CD4-positive, CD25-positive, alpha-beta regulatory T cell (primary cell): ENCODE measurements at regions not wholly inside any gene's neighbourhood (a gene's known extent, or its start where the extent isn't known, plus 50 kb on each side); places are given as distances from the start of the nearest gene placed in this dataset.

ENCODE experiments used
- ATAC-seq, 2 donors: fragments of 150-1000 bp; cut with Tn5 transposase; one replicate each; pipeline ENCODE4 v1.10.0; 2021; ENCODE audit warnings: low read depth in 2 of 2, moderate number of reproducible peaks in 2 of 2, moderate library complexity in 1 of 2
- DNase-seq, 3 donors: peaks; one replicate each; pipeline versions ENCODE4 v3.0.0 to v3.0.0-alpha.2; 2012 to 2022; ENCODE audit warnings: mixed read lengths in 1 of 3
- H3K27ac ChIP-seq: one replicate; pipeline ENCODE4 v1.7.0; 2013; ENCODE audit warnings: mild to moderate bottlenecking, low read length; ENCODE audit not compliant: insufficient read depth, poor library complexity, severe bottlenecking
- H3K27me3 ChIP-seq: one replicate; pipeline ENCODE4 v1.7.0; 2013; ENCODE audit warnings: low read length; ENCODE audit not compliant: control insufficient read depth, insufficient read depth
- H3K36me3 ChIP-seq: one replicate; pipeline ENCODE4 v1.7.0; 2013; ENCODE audit warnings: mild to moderate bottlenecking, low read length, moderate library complexity; ENCODE audit not compliant: control insufficient read depth, insufficient read depth
- H3K4me1 ChIP-seq: 2 replicates; pipeline ENCODE4 v1.7.0; 2013; ENCODE audit warnings: mild to moderate bottlenecking, low read length; ENCODE audit not compliant: insufficient read depth, control insufficient read depth, poor library complexity, severe bottlenecking
- H3K4me3 ChIP-seq: one replicate; pipeline ENCODE4 v1.7.0; 2013; ENCODE audit warnings: low read depth, mild to moderate bottlenecking, low read length, moderate library complexity
- H3K9me3 ChIP-seq, 2 experiments: 1 replicate in 1 of 2; 2 replicates in 1 of 2; pipeline ENCODE4 v1.7.0; 2013; ENCODE audit warnings: low read length in 2 of 2, mild to moderate bottlenecking in 1 of 2, moderate library complexity in 1 of 2; ENCODE audit not compliant: control insufficient read depth in 2 of 2
- H3K27ac Mint-ChIP-seq, 3 donors: one replicate each; pipeline ENCODE4 v1.8.0; 2020 to 2022; ENCODE audit warnings: mild to moderate bottlenecking in 3 of 3, mixed read lengths in 3 of 3, moderate library complexity in 2 of 3
- H3K27me3 Mint-ChIP-seq: one replicate; pipeline ENCODE4 v1.8.0; 2022; ENCODE audit warnings: mild to moderate bottlenecking, mixed read lengths
- H3K36me3 Mint-ChIP-seq: one replicate; pipeline ENCODE4 v1.8.0; 2020; ENCODE audit warnings: mixed read lengths
- H3K4me1 Mint-ChIP-seq, 4 donors: one replicate each; pipeline ENCODE4 v1.8.0; 2020 to 2022; ENCODE audit warnings: mixed read lengths in 4 of 4, mild to moderate bottlenecking in 1 of 4
- H3K4me3 Mint-ChIP-seq, 4 donors: one replicate each; pipeline ENCODE4 v1.8.0; 2020 to 2022; ENCODE audit warnings: mild to moderate bottlenecking in 4 of 4, mixed read lengths in 4 of 4, moderate library complexity in 3 of 4
- H3K9me3 Mint-ChIP-seq, 7 donors: one replicate each; pipeline ENCODE4 v1.8.0; 2020 to 2022; ENCODE audit warnings: mixed read lengths in 7 of 7, mild to moderate bottlenecking in 3 of 7, moderate library complexity in 2 of 7

DNA sequence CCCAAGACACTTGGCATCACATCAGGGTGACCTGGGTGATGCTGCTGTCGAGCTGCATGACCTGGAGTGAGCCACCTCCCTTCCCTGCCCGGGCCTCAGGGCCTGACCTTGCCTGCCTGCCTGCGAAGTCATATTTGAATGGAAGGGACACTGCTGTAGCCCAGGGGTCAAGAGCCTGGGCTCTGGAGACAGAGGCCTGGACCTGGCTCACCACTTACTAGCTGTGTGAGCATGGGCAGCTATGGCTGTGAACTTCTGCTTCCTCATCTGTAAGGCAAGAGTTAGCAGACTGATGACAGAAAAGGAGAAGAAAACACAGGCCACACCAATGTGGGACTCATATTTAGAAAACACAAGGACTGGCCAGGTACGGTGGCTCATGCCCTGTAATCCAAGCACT lies 118.7 kb downstream of the ZFP36L2 start:
- no peak for DNase-seq
- Mint-ChIP-seq H3K4me1 (peaks cover 0 to 5% (median under 1%) of the 10 kb centered on the region in 4 donors), H3K36me3 (no peaks in the 10 kb centered on the region), H3K27me3 (no peaks in the 10 kb centered on the region), H3K9me3 (peaks cover 0 to 5% (median 0%) of the 10 kb centered on the region in 7 donors), H3K27ac (peak overlapping the region in 2 of 3 donors; percentile 30 to 36), H3K4me3 (no peak overlapping the region)
- H3K27ac ChIP-seq = no peak overlapping the region
- H3K4me1 ChIP-seq = no peaks in the 10 kb centered on the region
- no peak for ATAC-seq
- H3K36me3 ChIP-seq = no peaks in the 10 kb centered on the region
- H3K9me3 ChIP-seq = no peaks in the 10 kb centered on the region
- no peaks in the 10 kb centered on the region for H3K27me3 ChIP-seq
- no peak overlapping the region for H3K4me3 ChIP-seq

DNA sequence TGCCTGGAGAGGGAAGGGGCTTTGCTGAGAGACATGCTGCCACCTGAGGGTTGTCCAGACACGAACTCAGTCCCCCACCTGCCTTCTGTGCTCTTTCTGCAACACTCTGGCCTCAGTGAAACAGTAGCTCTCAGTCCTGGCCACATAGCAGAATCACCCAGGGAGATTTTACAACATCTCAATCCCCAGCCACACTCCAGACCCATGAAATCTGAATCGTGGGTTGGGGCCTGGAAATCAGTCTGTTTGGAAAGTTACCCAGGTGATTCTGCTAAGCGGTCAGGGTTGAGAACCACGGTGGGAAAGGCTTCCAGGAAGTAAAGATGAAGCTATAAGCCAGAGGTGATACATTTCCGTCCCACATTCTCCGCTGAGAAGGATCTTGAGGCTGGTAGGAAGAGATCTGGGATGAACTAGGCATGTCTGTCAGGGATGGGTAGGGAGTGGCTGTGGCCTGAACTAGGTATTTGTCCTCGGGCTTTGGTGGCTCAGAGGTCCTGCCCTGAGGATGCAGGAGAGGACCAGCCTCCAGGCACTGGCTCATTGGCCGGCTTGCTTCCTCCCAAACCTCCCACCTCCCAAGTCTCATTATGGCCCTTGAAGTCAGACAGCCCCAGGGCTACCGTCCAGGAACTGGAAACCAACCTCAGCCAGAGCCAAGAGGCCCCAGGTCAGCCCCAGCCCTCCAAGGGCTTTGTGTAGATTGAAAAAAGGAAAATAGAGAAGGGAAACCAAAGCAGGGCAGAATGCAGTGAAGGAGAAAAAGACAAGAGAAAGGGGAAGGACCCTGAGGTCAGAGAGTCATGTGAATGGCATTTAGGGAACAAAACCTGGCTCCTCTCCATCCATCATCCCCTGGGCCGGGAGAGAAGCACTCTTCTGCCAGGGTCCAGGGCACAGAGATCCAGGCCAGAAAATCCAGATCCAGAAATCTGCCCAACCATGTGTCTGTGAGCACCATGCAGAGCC lies 119.6 kb downstream of the ZFP36L2 start:
- H3K36me3 ChIP-seq = no peaks in the 10 kb centered on the region
- Mint-ChIP-seq H3K9me3 (peaks cover 0 to 5% (median 0%) of the 10 kb centered on the region in 7 donors), H3K4me1 (peaks cover 0 to 5% (median under 1%) of the 10 kb centered on the region in 4 donors), H3K27me3 (no peaks in the 10 kb centered on the region), H3K27ac (peak overlapping the region in 2 of 3 donors; percentile 63 to 67), H3K36me3 (no peaks in the 10 kb centered on the region), H3K4me3 (no peak overlapping the region)
- DNase-seq (no peak), ATAC-seq (peak in 1 of 2 donors; percentile 24)
- H3K27me3 ChIP-seq = no peaks in the 10 kb centered on the region
- no peak overlapping the region for H3K4me3 ChIP-seq
- no peaks in the 10 kb centered on the region for H3K4me1 ChIP-seq
- H3K27ac ChIP-seq = no peak overlapping the region
- H3K9me3 ChIP-seq = no peaks in the 10 kb centered on the region

- Mint-ChIP-seq H3K36me3 (no peaks in the 10 kb centered on the region), H3K27ac (peak overlapping the region in 1 of 3 donors; percentile 31), H3K4me3 (no peak overlapping the region), H3K9me3 (peaks cover 0 to 5% (median 0%) of the 10 kb centered on the region in 7 donors), H3K4me1 (peaks cover 0 to 5% (median under 1%) of the 10 kb centered on the region in 4 donors), H3K27me3 (no peaks in the 10 kb centered on the region)
- ATAC-seq (no peak), DNase-seq (no peak)
- Histone ChIP-seq H3K36me3 (no peaks in the 10 kb centered on the region), H3K27me3 (no peaks in the 10 kb centered on the region), H3K9me3 (no peaks in the 10 kb centered on the region), H3K27ac (no peak overlapping the region), H3K4me1 (no peaks in the 10 kb centered on the region), H3K4me3 (no peak overlapping the region)
Measured at GRCh38 chr2:43105586-43106558, 120.5 kb downstream of the ZFP36L2 start.

GRCh38 chr2:43104763-43105162 lies 121.6 kb downstream of the ZFP36L2 start:
- no peak overlapping the region for H3K4me3 Mint-ChIP-seq
- DNase-seq (no peak), ATAC-seq (no peak)
- no peaks in the 10 kb centered on the region for H3K36me3 Mint-ChIP-seq
- H3K9me3 Mint-ChIP-seq = peaks cover 0 to 5% (median 0%) of the 10 kb centered on the region in 7 donors
- Histone ChIP-seq H3K4me3 (no peak overlapping the region), H3K27ac (no peak overlapping the region), H3K36me3 (no peaks in the 10 kb centered on the region), H3K27me3 (no peaks in the 10 kb centered on the region), H3K9me3 (no peaks in the 10 kb centered on the region), H3K4me1 (no peaks in the 10 kb centered on the region)
- H3K27me3 Mint-ChIP-seq = no peaks in the 10 kb centered on the region
- H3K4me1 Mint-ChIP-seq = peaks cover 0 to 2% (median 0%) of the 10 kb centered on the region in 4 donors
- H3K27ac Mint-ChIP-seq = no peak overlapping the region

GRCh38 chr2:43104106-43104505 lies 122.3 kb downstream of the ZFP36L2 start:
- Mint-ChIP-seq H3K9me3 (peaks cover 0 to 5% (median 0%) of the 10 kb centered on the region in 7 donors), H3K27ac (no peak overlapping the region), H3K27me3 (peaks cover 2% of the 10 kb centered on the region), H3K36me3 (no peaks in the 10 kb centered on the region), H3K4me1 (peaks cover 0 to under 1% (median 0%) of the 10 kb centered on the region in 4 donors), H3K4me3 (no peak overlapping the region)
- no peaks in the 10 kb centered on the region for H3K9me3 ChIP-seq
- H3K4me1 ChIP-seq = no peaks in the 10 kb centered on the region
- no peaks in the 10 kb centered on the region for H3K36me3 ChIP-seq
- ATAC-seq = no peak
- H3K4me3 ChIP-seq = no peak overlapping the region
- DNase-seq = no peak
- H3K27me3 ChIP-seq = no peaks in the 10 kb centered on the region
- no peak overlapping the region for H3K27ac ChIP-seq

- Histone ChIP-seq H3K36me3 (no peaks in the 10 kb centered on the region), H3K27me3 (no peaks in the 10 kb centered on the region), H3K9me3 (no peaks in the 10 kb centered on the region), H3K4me1 (no peaks in the 10 kb centered on the region), H3K27ac (no peak overlapping the region), H3K4me3 (no peak overlapping the region)
- Mint-ChIP-seq H3K36me3 (no peaks in the 10 kb centered on the region), H3K4me3 (no peak overlapping the region), H3K27ac (no peak overlapping the region), H3K9me3 (peaks cover 0 to 5% (median 0%) of the 10 kb centered on the region in 7 donors), H3K4me1 (peaks cover 0 to under 1% (median 0%) of the 10 kb centered on the region in 4 donors), H3K27me3 (peaks cover 7% of the 10 kb centered on the region)
- ATAC-seq (no peak), DNase-seq (no peak)
Measured at GRCh38 chr2:43103093-43103404, 123.4 kb downstream of the ZFP36L2 start.

- Mint-ChIP-seq H3K36me3 (no peaks in the 10 kb centered on the region), H3K27ac (no peak overlapping the region), H3K4me3 (no peak overlapping the region), H3K9me3 (peaks cover 0 to 5% (median 2%) of the 10 kb centered on the region in 7 donors), H3K27me3 (peaks cover 12% of the 10 kb centered on the region), H3K4me1 (peaks cover 0 to 4% (median 0%) of the 10 kb centered on the region in 4 donors)
- H3K27ac ChIP-seq = no peak overlapping the region
- ATAC-seq (no peak), DNase-seq (no peak)
- no peaks in the 10 kb centered on the region for H3K27me3 ChIP-seq
- H3K4me3 ChIP-seq = no peak overlapping the region
- no peaks in the 10 kb centered on the region for H3K4me1 ChIP-seq
- no peaks in the 10 kb centered on the region for H3K9me3 ChIP-seq
- H3K36me3 ChIP-seq = no peaks in the 10 kb centered on the region
Measured at GRCh38 chr2:43102366-43103092, 123.9 kb downstream of the ZFP36L2 start.
